HG03558 (cell line): ENCODE measurements at regions not wholly inside any gene's neighbourhood (a gene's known extent, or its start where the extent isn't known, plus 50 kb on each side); places are given as distances from the start of the nearest gene placed in this dataset.
"Not testable (repeated sequence)": the region's sequence is repeated elsewhere in the genome, so short reads cannot be mapped to it uniquely, and the experiment has no call there.

Experiments
- ATAC-seq: cut with Tn5 transposase; IDR thresholded peaks from one replicate; pipeline ENCODE4 v1.9.1; 2021; ENCODE audit warnings: moderate number of reproducible peaks; ENCODE audit not compliant: unreplicated experiment; ENCODE audit errors: extremely low read depth

GRCh38 chr7:24392774-24393173 is 108.8 kb downstream of the NPY start:
- ATAC-seq, result no peak

DNA sequence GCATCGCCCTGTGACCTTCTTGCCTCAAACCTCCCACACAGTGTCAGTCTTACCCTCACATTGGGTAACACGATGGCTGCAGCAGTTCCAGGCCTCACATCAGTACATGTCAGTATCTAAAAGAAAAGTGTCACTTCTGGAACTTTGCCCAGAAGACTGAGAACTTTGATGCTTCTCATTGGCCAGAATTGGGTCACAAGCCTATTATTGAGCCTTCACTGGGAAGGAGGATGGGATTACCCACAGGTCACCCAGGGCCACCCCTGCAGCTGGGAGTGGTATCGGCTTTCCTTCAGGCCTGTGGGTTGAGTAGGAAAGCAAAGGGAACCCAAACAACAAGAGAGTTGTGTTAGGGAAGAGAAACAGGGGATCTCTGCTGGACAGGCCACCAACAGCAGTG is 111.5 kb downstream of the NPY start:
- ATAC-seq, result no peak

DNA sequence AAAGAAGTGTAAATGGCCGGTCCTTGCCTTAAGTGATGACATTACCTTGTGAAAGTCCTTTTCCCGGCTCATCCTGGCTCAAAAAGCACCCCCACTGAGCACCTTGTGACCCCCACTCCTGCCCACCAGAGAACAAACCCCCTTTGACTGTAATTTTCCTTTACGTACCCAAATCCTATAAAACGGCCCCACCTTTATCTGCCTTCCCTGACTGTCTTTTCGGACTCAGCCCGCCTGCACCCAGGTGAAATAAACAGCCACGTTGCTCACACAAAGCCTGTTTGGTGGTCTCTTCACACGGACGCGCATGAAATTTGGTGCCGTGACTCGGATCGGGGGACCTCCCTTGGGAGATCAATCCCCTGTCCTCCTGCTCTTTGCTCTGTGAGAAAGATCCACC is 112.4 kb downstream of the NPY start:
- ATAC-seq, result not testable (repeated sequence)

- no peak for ATAC-seq
Observed at GRCh38 chr7:24401628-24402593, 117.9 kb downstream of the NPY start.

DNA sequence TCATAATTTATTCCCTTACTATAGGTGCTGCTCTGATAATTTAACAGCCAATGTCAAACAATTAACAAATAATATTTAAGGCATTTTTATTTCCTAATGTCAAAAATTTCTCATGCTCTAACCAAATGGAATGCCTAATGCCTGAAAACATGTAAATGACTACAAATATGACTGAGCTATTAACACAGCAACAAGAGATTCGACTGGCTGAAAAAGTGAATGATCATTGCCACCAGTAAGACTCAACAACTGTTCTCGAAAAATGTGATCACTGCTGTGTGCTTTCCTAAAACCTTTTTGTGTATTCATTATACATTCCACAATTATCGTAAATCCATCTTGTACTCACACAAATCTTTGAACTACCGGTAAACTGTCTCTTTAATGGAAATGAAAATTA is 118.7 kb downstream of the NPY start:
- ATAC-seq, result no peak

- ATAC-seq, result no peak
Observed at GRCh38 chr7:24403557-24403956, 119.6 kb downstream of the NPY start.

DNA sequence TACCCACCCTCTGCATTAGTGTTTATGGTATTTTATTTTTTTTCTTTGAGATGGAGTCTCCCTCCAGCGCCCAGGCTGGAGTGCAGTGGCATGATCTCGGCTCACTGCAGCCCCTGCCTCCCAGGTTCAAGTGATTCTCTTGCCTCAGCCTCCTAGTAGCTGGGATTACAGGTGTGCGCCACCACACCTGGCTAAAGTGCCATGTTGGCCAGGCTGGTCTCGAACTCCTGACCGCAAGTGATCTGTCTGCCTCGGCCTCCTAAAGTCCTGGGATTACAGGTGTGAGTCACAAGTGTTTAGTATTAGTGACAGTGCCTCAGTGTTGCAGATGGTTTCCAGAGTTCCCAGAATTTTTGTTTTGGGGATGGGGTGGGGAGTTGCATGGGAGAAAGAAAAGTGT is 120.3 kb downstream of the NPY start:
- no peak for ATAC-seq

DNA sequence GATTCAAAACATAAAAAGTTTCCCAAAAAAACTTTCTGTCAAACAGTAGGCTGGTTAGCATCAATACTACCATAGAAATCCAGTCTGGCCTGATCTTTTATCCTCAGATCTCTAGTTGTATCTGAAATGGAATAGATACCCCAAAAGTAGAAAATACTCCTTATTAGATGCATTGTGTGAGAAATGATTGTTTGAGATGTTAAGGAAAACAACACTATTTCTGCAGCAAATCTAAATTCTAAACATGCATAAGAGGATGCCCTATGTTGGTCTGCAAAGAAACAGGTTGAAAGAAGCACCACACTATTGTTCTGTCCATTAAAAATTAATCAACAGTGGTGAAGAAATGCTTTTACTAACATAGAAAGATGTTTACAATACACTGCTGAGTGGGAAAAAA is 121.0 kb downstream of the NPY start:
- no peak for ATAC-seq

DNA sequence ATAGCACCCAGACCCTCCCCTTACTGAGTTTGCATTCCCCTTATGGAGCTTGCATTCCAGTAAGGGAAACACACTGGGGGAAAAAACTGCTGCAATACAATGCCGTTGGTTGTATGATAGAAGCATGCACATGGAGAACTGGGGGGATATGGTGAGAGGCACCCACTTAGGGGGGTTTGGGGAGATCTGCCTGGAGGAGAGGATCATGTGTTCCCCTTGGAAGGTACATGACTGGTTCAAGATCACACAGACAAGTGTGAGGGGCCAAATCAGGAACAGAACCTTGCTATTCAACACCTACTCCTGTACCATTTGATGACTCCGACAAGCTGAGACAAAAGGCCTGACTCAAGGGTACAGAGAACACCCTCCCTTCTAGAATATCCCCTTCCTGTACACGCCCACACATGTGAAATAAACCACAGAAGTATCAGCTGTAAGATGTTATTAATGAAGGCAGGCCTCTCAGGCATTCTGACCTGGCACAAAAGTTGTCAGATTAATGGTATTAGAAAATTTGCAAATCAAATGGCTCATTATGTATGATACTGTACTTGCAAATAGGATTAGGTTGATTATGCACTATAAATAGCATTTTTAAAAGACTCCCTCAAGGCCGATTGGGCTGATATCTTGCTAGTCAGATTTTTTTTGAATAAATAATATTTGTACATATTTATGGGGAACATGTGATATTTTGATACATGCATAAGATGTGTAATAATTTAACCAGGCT is 122.2 kb downstream of the NPY start:
- no peak for ATAC-seq

GRCh38 chr7:24406789-24407299 is 122.9 kb downstream of the NPY start:
- no peak for ATAC-seq

- ATAC-seq, result no peak
Observed at GRCh38 chr7:24407965-24408364, 124.0 kb downstream of the NPY start.

GRCh38 chr7:24408798-24409430 is 124.9 kb downstream of the NPY start:
- ATAC-seq, result no peak

GRCh38 chr7:24409431-24410024 is 125.5 kb downstream of the NPY start:
- ATAC-seq, result no peak

GRCh38 chr7:24411226-24411625 is 127.2 kb downstream of the NPY start:
- ATAC-seq, result no peak

GRCh38 chr7:24417526-24418120 is 133.6 kb downstream of the NPY start:
- ATAC-seq, result no peak

DNA sequence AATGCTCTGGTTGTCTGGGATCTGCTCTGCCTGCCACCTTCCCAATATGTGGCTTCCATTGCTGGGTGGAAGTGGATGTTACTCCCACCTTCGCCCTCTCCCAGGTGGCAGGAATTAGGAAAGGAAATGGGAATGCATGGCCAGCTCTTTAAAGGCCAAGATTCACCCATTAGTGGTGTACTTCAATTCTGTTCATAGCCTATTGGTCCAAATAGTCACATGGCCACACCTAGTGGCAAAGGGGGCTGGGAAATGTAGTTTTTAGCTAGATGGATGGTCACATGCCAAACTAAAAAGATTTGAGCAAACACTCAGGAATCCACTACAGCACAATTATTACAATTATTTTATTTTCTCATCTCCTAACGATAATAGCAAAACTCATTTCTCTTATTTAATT is 135.1 kb downstream of the NPY start:
- no peak for ATAC-seq

DNA sequence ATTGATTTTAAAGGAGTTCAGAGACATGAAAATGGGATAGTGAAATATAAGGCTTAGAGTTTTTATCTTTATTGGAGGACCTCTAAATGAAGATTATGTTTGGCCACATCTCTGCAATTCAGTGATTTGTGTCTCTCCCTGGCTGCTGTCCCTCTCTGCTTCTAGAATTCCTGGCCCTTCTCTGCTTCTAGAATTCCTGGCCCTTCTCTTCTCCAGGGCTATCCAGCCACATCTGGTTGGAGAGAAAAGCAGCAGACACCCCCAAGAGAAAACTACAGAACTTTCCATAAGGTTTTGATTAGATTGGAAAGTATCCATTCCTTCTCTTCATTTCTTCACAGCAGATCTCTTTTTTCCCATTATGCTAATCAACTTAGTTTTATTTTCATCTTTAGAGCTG is 135.5 kb downstream of the NPY start:
- ATAC-seq, result no peak

DNA sequence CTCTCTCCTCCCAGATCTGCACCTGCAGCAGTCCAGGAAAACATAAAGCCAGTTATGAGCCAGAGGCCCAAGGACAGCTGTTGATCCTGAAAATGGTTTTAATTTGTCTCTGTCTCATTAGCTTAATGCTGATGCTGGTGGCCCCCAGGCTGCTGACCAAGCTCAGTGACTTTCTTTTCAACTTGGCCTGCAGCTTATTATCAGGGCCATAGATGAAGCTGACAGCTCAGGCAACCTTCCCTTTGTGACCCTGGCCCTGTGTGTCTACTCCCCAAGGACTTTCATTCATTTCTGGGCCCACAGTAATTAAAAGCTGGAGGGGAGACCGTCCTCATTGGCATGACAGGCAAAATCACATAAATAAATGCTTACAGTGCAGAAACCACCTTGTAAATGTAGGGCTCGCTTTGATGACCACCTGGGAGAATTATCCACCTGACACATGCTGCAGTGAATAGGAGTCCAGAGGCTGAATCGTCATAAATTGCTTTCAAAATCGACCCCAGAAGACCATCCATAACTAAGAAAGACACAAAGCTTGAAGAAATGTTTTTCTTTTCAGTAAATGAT is 138.5 kb downstream of the NPY start:
- no peak for ATAC-seq

GRCh38 chr7:24425664-24426063 is 141.7 kb downstream of the NPY start:
- no peak for ATAC-seq

DNA sequence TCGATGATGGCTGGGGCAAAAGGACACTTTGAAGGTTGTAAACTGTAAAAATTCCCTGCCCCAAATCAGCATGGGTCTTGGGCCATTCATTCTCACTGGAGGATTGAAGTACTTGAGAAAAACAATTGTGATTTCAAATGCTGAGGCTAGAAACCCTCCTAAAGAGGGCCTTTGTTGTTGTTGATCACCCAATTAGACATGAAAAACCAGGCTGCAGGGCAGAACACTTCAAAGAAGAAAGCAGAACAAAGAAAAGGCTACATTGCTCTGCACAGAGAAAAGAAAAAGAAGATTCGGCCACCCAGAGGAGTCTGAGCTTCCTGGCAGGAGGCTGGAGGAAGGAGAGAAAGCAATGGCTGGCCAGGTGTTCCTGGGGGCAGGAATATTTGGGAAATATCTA is 143.1 kb downstream of the NPY start:
- ATAC-seq, result no peak
